GM12891 (cell line): ENCODE measurements at regions not wholly inside any gene's neighbourhood (a gene's known extent, or its start where the extent isn't known, plus 50 kb on each side); places are given as distances from the start of the nearest gene placed in this dataset.

Experiments used
- POLR2A ChIP-seq: IDR thresholded peaks from 2 replicates; pipeline ENCODE4 v1.6.1; 2011; ENCODE audit warnings: low read depth, low read length, control low read depth
- TAF1 ChIP-seq: IDR thresholded peaks from 2 replicates; pipeline ENCODE4 v1.6.1; 2011; ENCODE audit warnings: low read depth, low read length, control low read depth

DNA sequence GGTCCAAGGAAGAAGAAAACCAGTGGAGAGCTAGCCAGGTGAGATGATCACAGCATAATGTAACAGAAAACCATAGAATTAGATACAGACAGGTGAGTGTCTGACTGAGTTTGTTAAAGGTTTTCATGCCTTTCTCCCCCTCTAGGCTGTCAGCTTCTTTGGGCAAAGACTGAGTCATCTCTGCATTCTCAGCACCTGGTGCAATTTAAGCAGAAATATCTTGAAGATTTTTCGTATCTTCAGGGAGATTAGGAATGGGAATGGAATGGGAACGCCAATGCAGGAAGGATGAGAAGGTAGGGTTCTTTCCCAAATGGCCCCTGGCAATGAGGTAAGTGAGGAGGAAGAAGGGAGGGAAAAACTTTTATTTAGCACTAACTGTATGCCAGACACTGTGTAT, 122.0 kb upstream of the SLC7A14 start:
- no peak for TF ChIP-seq POLR2A
- TF ChIP-seq TAF1, result no peak
